Heart left ventricle (tissue), 13 donors: ENCODE measurements at regions not wholly inside any gene's neighbourhood (a gene's known extent, or its start where the extent isn't known, plus 50 kb on each side); places are given as distances from the start of the nearest gene placed in this dataset.

Experiments
- CTCF ChIP-seq, 12 donors: fragments of 200-600 bp; sonication (generic) in 4 of 12; IDR thresholded peaks; one replicate each; pipeline versions ENCODE4 v1.5.0 to v1.8.0; 2018 to 2022; ENCODE audit warnings: antibody characterized with exemption in 12 of 12, mild to moderate bottlenecking in 5 of 12
- POLR2A ChIP-seq, 2 donors: fragments of 450-650 bp; IDR thresholded peaks; one replicate each; pipeline ENCODE4 v1.6.1; 2017; ENCODE audit warnings: antibody characterized with exemption in 2 of 2, mild to moderate bottlenecking in 2 of 2, moderate library complexity in 2 of 2
- donor health status: ischemic (EF 13 %, LVEDD 7.1; RV severe dilation, severe dysfunction).
- donor health status: DM: no; HTN: yes; CAD: no.
- donor health status: DM: no; HTN: no; CAD: no.
- donor health status: ischemic (EF 25% LVEDD 6.9; RV normal size, moderate dysfunction).
- donor health status: ischemic (EF 25% LVEDD 5.7; RV mildly dilated, moderate dysfunction).
- donor health status: ischemic (EF 35%, LVEDD 5.7; RV mildly dilated, moderate dysfunction).
- donor health status: nonischemic (EF 11% LVEDD 7.7; RV severe dilation, severe dysfunction).
- donor health status: DM: yes; HTN: yes; CAD: no.
- donor health status: PGD.
- donor health status: ischemic (EF 29% LVEDD 5.4; RV normal size, mild dysfunction).
- donor health status: nonischemic (EF 23%, LVEDD 6.1; RV moderate dilation, normal function).

GRCh38 chr14:38752750-38753149 is 350.3 kb downstream of the SEC23A start:
- TF ChIP-seq POLR2A (IDR thresholded peaks at IDR 0.05) (no peak), CTCF (IDR thresholded peaks at IDR 0.05) (no peak)
